ENCODE measurements at regions not wholly inside any gene's neighbourhood (a gene's known extent, or its start where the extent isn't known, plus 50 kb on each side); places are given as distances from the start of the nearest gene placed in this dataset.

- no peaks in the 10 kb centered on the region for H3K36me3 ChIP-seq (ENCODE audit: control insufficient read depth in 2 of 2, extremely low read depth in 1 of 2, insufficient read depth in 2 of 2, low read length in 2 of 2)
- H2AFZ ChIP-seq (ENCODE audit: low read depth, low read length): no peak overlapping the region
- no peak overlapping the region for H3K27ac ChIP-seq (ENCODE audit: insufficient read depth, low read depth, low read length)
- H3K27me3 ChIP-seq (ENCODE audit: control insufficient read depth in 2 of 2, insufficient read depth in 2 of 2, low read length in 2 of 2): peaks cover 0 to 2% of the 10 kb centered on the region in 2 experiments
- no peaks in the 10 kb centered on the region for H3K9me3 ChIP-seq (replicated peaks; ENCODE audit: control insufficient read depth, insufficient read depth, low read length)
- no peaks in the 10 kb centered on the region for H3K79me2 ChIP-seq (ENCODE audit: control insufficient read depth, insufficient read depth, low read length)
- H3K9me1 ChIP-seq (replicated peaks; ENCODE audit: control insufficient read depth, extremely low read depth, insufficient read depth, low read length): no peaks in the 10 kb centered on the region
- no peak for FAIRE-seq
- TF ChIP-seq, protein P1, sequence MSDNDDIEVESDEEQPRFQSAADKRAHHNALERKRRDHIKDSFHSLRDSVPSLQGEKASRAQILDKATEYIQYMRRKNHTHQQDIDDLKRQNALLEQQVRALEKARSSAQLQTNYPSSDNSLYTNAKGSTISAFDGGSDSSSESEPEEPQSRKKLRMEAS (IDR thresholded peaks at IDR 0.05; ENCODE audit: insufficient read depth, insufficient read length): no peak
- TF ChIP-seq EZH2 (IDR thresholded peaks at IDR 0.05; ENCODE audit: borderline replicate concordance, low read depth, low read length, severe bottlenecking): no peak
- TF ChIP-seq JUN (IDR thresholded peaks at IDR 0.05; ENCODE audit: borderline replicate concordance, insufficient read depth, insufficient read length, low read depth): no peak
- no peak for TF ChIP-seq GATA2 (IDR thresholded peaks at IDR 0.05; ENCODE audit: insufficient read depth, insufficient read length, low read depth, low read length)
- no peak for TF ChIP-seq MYC (IDR thresholded peaks at IDR 0.05; ENCODE audit: low read depth, low read length)
- no peak overlapping the region for H3K4me2 ChIP-seq (ENCODE audit: insufficient read depth, low read length)
- H3K9ac ChIP-seq (replicated peaks; ENCODE audit: extremely low read depth, insufficient read depth, low read length): no peak overlapping the region
- peaks cover 8% of the 10 kb centered on the region for H3K4me1 ChIP-seq (ENCODE audit: control insufficient read depth, extremely low read depth, insufficient read depth, low read length)
- DNase-seq (ENCODE audit: low read depth, low spot score): no peak
- ChIA-PET POLR2A (no interaction called here), CTCF (no interaction called here)
- H3K4me3 ChIP-seq (replicated peaks in 1 of 3; ENCODE audit: insufficient read depth in 1 of 3, low read depth in 1 of 3, low read length in 3 of 3): no peak overlapping the region
- no TSS peak for BruUV-seq (replicated peaks)
- intact Hi-C loops (cut with micrococcal nuclease) (no loop called here), dilution Hi-C loops (cut with MboI; ENCODE audit: extremely low pct_ligation_motif_present, low sequenced_read_pairs) (no loop called here)
- no peaks in the 10 kb centered on the region for H4K20me1 ChIP-seq (replicated peaks; ENCODE audit: control insufficient read depth, extremely low read depth, insufficient read depth, low read length)
Observed at GRCh38 chr4:83662204-83662603, 126.3 kb downstream of the GPAT3 start.

- Histone ChIP-seq H2AFZ (ENCODE audit: low read depth, low read length) (no peak overlapping the region), H3K79me2 (ENCODE audit: control insufficient read depth, insufficient read depth, low read length) (no peaks in the 10 kb centered on the region), H3K9me3 (replicated peaks; ENCODE audit: control insufficient read depth, insufficient read depth, low read length) (no peaks in the 10 kb centered on the region), H3K27me3 (ENCODE audit: control insufficient read depth in 2 of 2, insufficient read depth in 2 of 2, low read length in 2 of 2) (no peaks in the 10 kb centered on the region), H3K4me3 (replicated peaks in 1 of 3; ENCODE audit: insufficient read depth in 1 of 3, low read depth in 1 of 3, low read length in 3 of 3) (no peak overlapping the region), H3K27ac (ENCODE audit: insufficient read depth, low read depth, low read length) (no peak overlapping the region), H4K20me1 (replicated peaks; ENCODE audit: control insufficient read depth, extremely low read depth, insufficient read depth, low read length) (no peaks in the 10 kb centered on the region), H3K4me2 (ENCODE audit: insufficient read depth, low read length) (no peak overlapping the region), H3K9ac (replicated peaks; ENCODE audit: extremely low read depth, insufficient read depth, low read length) (no peak overlapping the region), H3K9me1 (replicated peaks; ENCODE audit: control insufficient read depth, extremely low read depth, insufficient read depth, low read length) (no peaks in the 10 kb centered on the region), H3K4me1 (ENCODE audit: control insufficient read depth, extremely low read depth, insufficient read depth, low read length) (peaks cover 8% of the 10 kb centered on the region), H3K36me3 (ENCODE audit: control insufficient read depth in 2 of 2, extremely low read depth in 1 of 2, insufficient read depth in 2 of 2, low read length in 2 of 2) (no peaks in the 10 kb centered on the region)
- BruUV-seq (replicated peaks): no TSS peak
- dilution Hi-C loops (cut with MboI; ENCODE audit: extremely low pct_ligation_motif_present, low sequenced_read_pairs): no loop called here
- POLR2A ChIA-PET: no interaction called here
- intact Hi-C loops (cut with micrococcal nuclease): no loop called here
- CTCF ChIA-PET: no interaction called here
- no peak for DNase-seq (ENCODE audit: low read depth, low spot score)
- TF ChIP-seq, protein P1 (IDR thresholded peaks at IDR 0.05; ENCODE audit: insufficient read depth, insufficient read length): no peak
- no peak for TF ChIP-seq JUN (IDR thresholded peaks at IDR 0.05; ENCODE audit: borderline replicate concordance, insufficient read depth, insufficient read length, low read depth)
- no peak for TF ChIP-seq POLR2AphosphoS5 (IDR thresholded peaks at IDR 0.05; ENCODE audit: insufficient read depth, low read depth, low read length)
- TF ChIP-seq, protein P2, sequence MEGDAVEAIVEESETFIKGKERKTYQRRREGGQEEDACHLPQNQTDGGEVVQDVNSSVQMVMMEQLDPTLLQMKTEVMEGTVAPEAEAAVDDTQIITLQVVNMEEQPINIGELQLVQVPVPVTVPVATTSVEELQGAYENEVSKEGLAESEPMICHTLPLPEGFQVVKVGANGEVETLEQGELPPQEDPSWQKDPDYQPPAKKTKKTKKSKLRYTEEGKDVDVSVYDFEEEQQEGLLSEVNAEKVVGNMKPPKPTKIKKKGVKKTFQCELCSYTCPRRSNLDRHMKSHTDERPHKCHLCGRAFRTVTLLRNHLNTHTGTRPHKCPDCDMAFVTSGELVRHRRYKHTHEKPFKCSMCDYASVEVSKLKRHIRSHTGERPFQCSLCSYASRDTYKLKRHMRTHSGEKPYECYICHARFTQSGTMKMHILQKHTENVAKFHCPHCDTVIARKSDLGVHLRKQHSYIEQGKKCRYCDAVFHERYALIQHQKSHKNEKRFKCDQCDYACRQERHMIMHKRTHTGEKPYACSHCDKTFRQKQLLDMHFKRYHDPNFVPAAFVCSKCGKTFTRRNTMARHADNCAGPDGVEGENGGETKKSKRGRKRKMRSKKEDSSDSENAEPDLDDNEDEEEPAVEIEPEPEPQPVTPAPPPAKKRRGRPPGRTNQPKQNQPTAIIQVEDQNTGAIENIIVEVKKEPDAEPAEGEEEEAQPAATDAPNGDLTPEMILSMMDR (IDR thresholded peaks at IDR 0.05; ENCODE audit: extremely low read depth in 1 of 2, insufficient read depth in 1 of 2, low read depth in 1 of 2, low read length in 2 of 2): no peak
- no peak for TF ChIP-seq GATA2 (IDR thresholded peaks at IDR 0.05; ENCODE audit: insufficient read depth, insufficient read length, low read depth, low read length)
- TF ChIP-seq POLR2A (IDR thresholded peaks at IDR 0.05; ENCODE audit: low read depth, low read length): no peak
- TF ChIP-seq EZH2 (IDR thresholded peaks at IDR 0.05; ENCODE audit: borderline replicate concordance, low read depth, low read length, severe bottlenecking): no peak
- no peak for TF ChIP-seq MYC (IDR thresholded peaks at IDR 0.05; ENCODE audit: low read depth, low read length)
- TF ChIP-seq FOS (IDR thresholded peaks at IDR 0.05; ENCODE audit: borderline replicate concordance, insufficient read depth, low read length): no peak
- no peak for FAIRE-seq
Observed at GRCh38 chr4:83661359-83661758, 125.5 kb downstream of the GPAT3 start.
